ENCODE measurements at regions not wholly inside any gene's neighbourhood (a gene's known extent, or its start where the extent isn't known, plus 50 kb on each side); places are given as distances from the start of the nearest gene placed in this dataset.
A peak's percentile ranks its signal among the peaks of the same experiment; 100 is the strongest.

DNA sequence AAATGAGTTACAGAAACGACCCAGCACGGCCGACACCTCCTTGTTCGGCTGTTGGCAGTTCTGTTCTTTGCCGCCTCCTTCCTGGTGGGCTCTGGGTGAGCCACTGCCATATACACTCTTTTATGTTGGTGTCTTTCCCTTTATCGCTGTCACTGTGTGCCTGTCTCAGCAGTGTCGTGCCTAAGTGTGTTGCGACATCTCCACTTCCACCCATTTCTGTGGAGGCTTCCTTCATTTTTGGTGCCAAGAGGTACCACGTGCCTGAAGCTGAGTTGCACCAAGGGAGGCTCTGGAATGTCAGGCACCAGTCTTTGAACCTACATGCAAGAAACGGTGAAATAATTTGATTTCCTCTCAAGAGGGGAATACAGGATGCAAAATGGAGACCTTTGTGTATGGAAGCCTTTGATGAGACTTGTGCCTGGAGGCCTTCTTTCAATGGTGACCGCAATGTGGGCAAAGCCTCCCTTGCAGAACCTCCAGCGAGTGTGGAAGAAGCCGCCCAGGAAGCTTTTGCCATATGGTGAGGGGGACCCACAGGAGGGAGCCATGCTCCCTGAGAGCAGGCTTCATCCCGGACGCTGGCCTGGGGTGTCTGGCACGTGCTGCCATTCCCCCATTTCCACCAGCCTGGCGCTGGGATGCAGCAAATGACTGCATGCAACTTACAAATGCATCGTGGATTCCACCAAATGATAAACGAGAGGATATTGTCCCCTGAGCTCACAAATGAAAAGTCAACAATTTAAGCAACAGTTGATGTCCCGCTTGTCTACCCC is 136.2 kb downstream of the TEX29 start:
- no peak for DNase-seq

DNA sequence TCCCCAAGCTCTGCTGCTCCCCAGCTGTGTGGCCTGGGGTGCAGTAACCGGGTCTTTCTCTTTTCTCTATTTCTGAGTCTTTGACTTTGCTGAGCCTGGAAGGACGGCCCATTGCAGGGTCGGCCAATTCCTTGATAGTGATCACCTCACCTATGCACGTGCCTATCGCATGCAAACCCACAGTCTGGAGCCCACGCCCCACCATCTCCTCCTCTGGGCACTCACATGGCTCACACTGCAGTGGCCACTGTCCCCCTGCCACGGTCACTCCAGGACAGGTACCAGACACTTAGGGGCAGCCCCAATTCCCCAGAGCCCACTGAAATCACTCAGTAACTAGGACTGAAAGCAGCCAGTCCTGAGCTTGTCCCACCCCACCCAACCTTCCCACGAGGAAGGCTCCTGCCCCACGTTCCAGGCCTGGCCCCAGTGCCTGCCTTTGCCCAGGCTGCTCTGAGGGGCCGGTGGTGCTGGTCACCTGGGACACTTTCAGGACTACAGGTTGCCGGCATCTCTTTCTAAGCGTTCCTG is 137.6 kb downstream of the TEX29 start:
- no peak for DNase-seq

DNA sequence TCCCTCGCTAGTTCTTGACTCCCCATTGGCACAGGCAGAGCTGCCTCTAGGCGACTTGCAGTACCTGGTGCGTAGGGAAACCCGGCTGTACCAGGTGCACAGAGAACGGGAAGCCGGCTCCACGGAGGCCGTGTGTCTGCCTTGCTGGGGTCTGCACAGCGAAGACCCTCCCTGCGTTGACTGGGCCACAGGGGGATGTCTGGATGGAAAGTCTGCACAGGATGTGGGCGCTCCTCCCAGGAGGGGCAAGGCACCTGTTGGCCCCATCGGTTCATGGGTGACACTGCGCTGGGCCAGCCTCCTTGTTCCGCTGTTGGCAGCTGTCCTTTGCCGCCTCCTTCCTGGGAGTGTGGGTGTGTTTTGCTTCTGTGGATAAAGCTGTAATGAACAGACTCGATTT is 138.3 kb downstream of the TEX29 start:
- no peak for DNase-seq

DNA sequence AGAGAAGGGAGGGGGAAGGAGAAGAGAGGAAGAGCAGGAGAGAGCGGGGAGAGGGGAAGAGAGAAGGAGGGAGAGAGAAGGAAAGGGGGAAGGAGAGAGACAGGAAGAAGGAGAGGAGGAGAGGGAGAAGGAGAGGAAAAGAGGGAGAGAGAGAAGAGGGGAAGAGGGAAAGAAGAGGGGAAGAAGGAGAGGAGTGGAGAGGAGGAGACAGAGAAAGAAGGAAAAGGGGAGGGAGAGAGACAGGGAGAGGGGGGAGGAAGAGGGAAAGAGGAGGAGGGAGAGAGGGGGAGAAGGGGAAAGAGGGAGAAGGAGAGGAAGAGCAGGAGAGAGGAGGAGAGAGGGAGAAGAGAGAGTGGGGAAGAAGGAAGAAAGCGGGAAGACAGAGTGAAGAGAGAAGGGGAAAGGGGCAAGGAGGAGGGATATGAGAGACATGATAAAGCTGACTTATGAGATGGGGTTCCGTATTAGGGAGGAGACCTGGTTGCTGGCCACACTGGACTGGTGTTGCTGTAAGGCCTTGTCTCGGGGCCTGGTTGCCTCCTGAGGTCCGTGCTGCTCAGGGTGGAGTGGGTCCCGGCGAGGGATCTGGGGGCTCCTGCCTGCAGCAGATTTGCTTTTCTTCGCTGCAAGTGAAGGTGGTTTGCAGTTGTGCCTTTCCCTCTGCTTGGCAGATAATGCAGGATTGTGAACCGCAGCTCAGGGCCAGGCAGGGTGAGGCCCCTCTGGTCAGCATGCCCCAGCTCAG is 139.5 kb downstream of the TEX29 start:
- no peak for DNase-seq

DNA sequence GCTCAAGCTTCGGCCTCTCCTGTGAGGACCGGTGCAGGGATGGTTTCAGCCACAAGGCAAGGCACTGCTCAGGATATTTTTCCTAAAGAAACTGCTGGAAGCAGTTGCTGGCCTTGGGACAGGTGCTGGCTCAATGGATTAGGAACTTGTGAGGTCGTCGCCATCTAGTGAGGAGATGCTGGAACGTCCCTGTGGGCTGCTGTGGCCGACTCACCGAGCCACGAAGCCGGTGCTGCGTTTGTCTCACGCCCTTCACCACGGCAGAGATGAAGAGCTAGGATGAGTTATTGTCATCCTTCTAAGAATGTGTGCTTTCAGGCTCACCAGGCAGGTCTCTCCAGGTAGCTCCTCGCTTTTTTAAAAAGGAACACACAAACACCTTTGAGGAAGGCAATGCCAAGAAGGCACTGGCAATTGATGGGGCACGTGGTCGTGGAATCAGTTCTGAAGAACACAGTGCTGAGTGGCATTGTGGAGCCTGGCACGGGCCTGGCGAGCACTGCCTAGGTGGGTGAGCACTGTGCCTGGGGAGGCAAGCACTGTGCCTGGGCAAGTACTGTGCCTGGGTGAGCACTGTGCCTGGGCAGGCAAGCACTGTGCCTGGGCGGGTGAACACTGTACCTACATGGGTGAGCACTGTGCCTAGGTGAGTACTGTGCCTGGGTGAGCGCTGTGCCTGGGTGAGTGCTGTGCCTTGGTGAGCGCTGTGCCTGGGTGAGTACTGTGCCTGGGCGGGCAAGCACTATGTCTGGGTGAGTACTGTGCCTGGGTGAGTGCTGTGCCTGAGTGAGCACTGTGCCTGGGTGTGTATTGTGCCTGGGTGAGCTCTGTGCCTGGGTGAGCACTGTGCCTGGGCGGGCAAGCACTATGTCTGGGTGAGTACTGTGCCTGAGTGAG is 140.4 kb downstream of the TEX29 start:
- no peak for DNase-seq

DNA sequence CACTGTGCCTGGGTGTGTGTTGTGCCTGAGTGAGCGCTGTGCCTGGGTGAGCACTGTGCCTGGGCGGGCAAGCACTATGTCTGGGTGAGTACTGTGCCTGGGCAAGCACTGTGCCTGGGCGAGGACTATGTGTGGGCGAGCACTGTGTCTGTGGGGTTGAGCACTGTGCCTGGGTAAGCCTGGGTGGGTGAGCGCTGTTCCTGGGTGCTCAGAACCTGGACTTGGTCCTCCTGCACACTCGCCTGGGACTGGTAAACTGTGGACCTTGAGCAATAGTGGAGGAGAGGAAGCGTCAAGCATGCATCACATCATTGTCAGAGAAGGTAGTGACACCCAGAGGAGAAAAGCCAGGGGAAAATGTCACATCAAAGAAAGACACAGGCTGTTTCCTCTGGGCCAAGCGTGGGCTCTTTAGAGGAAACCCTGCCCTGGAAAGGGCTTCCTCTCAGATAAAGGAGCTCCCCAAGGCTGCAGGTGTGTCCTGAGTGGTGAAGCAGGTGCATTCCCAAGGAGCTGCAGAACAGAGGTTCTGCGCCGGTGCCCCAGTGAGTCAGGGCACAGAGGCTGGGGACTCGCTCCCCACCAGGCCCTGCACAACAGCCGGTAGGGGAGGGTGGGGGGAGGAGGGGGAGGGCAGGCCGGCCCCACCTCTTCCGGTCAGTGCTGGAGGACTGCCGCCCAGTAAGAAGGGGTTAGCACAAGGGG is 141.2 kb downstream of the TEX29 start:
- DNase-seq, result no peak

DNA sequence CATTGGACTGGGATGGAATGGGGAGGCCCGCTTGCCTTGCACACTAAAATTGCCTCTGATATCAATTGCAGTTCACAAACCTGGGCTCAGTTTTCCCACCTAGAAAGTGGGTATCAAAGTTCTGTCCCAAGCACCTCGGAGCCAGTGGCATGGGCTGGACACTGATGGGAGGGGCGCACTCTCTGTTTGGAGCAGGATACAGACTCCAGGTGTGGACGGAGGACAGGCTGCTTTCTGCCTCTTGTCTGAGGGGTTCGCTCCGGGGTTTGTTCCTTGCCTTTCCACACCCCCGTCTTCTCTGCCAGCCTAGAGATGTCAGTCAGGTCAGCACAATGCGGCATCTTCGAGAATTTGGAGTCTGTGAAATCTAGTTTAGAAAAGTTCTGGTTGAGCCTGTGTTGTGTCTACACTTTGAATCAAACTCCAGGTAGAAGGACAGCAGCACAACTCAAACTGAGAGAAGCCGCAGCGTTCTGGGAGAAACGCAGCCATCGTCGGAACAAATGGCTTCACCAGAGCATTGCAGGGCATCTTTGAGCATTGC is 141.9 kb downstream of the TEX29 start:
- DNase-seq, result no peak

DNA sequence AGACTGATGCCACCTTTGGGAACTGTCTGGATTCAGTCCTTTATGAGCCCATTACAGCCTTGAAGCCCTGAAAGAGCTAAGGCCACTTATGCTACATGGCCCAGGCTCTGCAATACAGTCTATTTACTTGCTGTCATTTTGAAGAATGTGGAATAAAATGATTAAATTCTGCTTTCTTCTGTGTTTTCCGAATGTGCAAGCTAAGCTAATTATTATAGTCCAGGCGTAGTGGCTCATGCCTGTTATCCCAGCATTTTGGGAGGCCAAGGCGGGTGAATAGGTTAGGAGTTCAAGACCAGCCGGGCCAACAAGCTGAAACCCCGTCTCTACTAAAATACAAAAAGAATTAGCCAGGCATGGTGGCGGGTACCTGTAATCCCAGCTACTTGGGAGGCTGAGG is 142.5 kb downstream of the TEX29 start:
- DNase-seq, result no peak

DNA sequence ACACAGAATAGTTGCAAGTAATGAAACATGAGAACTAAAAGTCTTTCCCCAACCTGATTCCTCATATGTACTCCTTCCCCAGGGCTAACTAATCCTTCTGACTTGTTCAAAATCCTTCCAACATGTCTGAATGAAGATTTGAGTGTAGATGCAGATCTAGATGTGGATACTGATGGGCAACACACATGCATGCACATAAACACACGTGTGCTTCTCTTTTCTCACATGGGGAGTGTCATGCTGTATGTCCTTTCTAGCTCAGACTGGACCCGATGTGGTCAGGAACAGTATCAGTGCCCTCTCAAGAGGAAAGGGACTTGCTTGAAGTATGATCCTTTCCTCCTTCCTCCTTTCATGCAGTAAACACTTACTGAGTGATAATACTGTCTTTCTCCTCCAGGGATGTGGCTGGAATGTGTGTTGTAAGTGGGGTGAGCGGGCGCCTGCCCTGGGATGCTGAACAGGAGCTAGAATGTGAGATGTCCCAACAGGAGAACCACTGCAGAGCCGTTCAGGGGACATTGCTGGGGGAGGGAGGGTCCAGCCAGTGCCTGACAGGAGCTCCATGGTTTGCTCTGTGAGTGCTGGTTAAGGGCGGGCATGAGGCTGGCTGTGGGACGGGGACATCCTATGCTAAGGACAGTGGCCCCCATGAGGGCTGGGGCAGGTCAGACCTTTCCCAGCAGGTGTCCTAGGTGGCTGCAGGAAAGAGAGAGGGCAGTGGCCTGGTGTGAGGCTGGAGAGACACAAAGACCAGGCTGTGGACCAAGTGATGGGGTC is 146.9 kb downstream of the TEX29 start:
- DNase-seq, result no peak

DNA sequence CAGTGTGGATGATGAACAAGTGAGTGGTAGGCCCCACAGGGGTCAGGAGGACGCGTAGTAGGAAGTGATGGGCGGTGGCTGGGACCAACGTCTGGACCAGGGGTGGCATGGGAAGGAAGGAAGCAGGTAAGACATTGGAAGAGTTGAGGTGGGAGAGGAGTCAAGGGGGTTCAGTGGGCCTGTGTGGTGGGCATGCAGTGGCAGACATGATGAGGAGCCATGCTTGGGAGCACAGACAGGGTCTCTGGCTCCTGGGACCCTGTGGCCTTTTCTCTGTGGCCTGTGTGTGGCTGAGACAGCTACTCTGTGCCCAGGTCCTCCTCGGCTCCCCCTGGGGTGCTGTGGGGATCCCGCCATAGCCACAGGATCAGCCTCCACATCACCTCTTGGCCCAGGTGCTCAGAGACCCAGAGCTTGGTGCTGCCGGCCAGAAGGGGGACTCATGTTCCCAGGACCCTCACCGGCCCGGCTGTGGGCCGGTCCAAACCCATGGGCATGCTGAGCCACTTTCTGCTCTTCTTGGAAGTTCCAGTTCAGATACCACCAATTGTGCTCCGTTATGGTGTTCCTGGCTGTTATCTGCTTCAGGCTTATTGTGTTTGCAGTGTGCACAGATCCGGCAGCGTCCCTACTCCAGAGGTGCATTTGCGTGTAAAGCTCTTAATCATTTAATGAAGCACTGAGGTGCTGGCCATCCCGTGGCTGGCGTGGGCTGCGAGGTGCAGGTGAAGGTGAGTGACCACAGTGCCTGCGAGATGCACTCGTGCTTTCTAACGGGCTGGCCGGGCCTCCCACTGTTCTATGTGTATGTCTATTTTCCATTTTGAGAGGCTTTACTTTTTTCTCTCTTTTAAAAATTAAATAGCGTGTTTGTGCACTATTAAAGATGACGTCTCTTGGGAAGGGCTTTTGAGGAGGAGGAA is 147.9 kb downstream of the TEX29 start:
- DNase-seq, result no peak

DNA sequence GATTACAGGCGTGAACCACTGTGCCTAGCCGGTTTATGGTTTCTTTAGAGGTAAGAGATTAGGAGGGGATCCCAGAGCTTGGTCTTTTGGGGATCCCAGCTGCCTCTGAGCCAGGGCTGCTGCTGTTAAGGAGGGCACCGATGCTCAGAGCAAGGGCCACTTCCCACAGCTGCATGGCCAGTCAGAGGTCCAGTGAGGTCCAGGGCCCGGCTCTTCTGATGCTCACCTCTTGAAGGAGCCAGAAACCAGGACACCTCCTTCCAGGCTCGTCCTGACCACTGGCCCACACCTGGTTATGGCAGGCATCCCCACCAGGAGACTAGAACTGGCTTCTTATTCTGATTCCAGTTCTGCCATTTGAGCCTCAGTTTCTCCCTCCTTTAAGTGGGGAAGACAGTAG is 149.0 kb downstream of the TEX29 start:
- DNase-seq, result no peak

DNA sequence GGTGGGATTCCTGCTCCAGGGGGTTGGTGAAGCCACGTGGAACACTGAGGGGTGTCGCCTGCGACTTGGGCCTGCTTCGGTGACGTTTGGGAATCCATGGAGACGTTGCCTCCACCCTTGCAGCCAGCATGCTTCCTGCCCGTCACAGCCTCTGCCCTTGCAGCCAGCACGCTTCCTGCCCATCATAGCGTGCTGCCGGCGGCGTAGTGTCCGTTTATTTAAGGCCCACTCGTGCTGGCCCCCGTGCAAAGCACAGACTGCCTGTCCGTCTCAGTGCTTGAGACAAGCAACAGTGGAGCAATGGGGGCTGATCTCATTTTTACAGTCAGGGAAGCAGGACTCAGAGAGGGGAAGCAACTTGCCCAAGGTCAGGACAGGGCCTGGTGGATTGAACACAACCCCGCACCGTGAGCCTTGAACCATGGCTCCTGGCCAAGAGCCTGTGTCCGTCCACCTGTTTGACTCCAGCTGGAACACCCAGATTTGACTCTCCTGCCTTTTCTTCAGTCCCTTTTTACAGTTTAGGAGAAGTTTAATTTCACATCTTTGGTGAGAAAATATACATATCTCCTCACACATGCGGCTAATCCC is 149.6 kb downstream of the TEX29 start:
- DNase-seq, result no peak

DNA sequence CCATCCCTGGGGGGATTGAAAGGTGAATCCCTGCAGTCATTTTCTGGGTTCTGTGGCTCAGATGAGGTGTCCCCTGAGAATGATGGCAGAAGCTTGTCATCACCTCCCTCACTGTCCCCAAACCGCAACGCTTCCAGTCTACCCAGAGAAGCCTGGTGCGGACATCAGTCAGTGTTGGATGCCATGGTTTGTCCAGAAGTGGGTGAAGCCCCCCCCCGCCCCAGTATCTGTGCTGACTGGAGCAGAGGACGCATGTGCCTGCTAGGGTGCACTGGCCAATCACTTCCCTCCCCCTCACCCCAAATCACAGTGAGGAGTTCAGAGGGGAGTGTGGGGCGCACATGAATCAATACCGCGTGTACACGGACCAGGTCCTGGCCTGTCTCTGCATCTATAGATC is 150.5 kb downstream of the TEX29 start:
- DNase-seq, result no peak

DNA sequence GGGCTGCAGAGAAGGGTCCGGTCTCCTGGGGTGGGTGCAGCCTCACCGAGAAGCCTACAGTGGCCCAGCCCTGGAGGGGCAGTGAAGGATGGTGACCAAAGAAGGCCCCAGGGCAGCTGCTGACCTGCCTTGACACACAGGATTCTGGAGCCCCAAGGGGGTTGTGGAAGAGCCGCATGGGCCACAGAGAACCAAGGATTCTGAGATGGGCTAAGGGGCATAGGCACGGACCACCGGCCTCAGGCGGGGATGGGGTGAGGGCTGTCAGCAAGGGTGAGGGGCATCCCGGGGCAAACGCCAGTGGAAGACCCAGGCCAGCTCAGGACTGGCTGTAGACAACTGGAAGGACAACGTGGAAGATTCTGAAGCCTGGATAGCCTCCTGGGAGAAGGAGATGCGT is 151.6 kb downstream of the TEX29 start:
- DNase-seq, result no peak

DNA sequence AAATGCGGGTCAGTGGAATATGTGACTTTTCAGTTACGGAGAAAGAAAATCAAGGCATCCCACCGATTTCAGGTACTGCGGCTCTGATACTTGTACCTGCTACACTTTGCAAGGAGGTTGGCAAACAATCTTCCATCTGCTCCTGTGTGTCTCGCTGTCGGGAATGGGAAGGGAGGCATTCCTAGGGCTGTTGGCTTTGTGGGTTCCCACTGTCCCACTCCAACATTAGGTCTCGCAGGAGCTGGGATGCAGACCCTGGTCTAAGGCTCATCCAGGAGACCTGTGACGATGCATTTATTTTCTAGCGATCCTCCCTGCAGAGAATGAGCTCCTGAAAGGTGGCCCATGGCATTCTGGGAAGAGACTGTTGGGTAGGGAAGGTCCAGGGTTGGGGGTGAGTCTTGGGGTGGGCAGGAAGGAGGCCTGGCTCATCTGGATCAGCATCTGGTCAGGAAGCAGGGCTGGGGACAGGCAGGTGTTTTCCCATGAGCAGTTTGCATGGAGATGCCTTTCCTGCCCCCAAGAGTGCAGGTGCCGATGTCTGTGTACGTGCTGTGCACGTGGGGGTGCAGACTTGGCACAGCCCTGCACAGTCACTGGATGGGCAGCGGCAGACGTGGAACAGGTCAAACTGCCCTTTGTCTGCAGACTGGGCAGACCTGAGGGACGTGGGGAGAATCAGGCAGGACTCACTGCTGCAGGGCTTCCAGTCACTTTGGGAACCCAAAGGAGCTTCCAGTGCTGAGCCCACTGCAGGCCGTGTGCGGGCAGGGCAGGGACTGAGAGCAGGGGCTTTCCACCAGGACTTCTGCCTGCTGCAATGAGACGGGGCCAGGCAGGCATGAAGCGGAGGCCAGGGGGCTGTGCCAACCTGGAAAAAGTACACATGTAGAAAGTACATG is 152.4 kb downstream of the TEX29 start:
- DNase-seq, result no peak

DNA sequence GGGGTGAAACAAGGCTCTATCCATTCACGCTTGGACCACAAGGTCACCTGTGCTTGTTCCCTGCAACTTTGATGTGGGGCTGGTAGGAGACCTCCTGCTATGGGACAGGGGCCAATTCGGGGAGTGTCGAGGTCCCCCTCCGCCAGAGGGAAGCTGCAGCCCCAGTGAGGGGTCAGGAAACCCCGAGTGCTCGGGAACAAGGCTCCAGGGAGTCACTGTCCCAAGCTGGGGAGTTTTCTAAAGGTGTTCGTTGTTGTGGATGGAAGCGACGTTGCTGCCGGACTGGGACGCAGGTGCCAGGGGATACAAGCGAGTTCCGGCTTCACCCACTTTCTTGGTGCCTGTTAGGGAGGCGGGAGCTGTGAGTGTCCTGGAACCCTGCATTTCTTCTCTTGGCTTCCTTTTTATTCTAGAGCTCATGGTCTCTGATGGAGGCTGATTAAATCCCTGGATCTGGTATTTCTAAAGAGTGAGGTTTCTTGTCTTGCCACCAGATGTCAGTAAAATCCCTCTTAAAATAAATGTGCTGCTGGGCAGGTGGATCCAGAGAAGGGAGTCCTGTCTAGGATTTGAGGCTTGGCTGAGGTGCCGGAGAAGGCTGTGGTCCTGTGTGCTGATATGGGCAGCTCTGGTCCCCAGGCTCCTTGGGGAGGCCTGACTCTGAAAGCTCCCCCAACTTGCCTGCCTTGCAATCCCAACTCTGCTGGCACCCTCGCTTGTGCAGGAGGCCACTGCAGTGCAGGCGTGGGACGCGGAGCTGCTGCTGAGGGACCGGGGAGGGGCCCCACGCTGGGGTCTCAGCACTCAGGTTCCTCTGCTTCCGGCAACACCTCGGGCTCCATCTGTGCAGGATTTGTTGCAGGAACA is 153.9 kb downstream of the TEX29 start:
- DNase-seq, result peak; percentile 46

DNA sequence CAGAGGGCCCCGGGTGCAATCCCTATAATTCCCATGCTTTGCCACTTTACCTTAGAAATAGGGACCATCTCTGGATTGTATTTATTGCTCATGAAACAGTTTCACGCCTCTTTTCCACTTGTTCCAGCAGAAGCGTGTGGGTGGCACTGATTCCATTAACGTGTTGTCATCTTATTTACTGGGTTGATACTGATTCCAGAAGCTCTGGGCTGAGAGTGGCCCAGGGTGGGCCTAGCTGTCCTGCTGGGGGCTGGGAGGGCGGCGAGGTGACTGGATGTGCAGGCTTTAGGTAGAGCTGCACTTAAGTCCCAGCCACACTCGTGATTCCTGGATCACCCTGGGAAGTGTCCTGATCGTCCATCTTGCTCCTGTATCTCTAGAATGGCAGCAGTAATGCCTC is 155.0 kb downstream of the TEX29 start:
- DNase-seq, result no peak

DNA sequence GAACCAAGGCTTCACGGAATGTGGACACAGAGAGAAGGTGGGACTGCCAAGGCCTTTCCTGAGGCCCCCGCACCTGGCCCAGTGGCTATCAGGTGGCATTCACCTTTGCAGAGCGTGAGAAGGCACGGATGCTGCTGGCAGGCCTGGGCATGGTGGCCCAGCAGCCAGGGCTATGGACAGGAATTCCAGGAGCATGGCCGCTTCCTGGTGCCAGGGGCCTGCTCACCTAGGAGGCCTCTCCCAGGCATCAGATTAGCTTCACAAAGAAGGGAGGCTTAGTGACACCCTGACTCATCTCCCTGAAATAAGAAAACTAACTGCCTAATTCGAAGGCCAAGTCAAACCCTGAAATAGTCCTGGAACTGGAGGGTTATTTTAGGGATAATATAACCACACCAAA is 155.8 kb downstream of the TEX29 start:
- DNase-seq, result no peak

All from NCI-H2107 (cell line).